HL-60 (cell line): ENCODE measurements at regions not wholly inside any gene's neighbourhood (a gene's known extent, or its start where the extent isn't known, plus 50 kb on each side); places are given as distances from the start of the nearest gene placed in this dataset.

Experiments used
- DNase-seq, 2 experiments: peaks; one replicate each; pipeline ENCODE4 v3.0.0-alpha.2; 2010 to 2020; ENCODE audit warnings: low read depth in 1 of 2, low spot score in 1 of 2
- H3K27ac ChIP-seq: fragments of 250-450 bp; sonication (Bioruptor Pico); replicated peaks from 2 replicates; pipeline ENCODE4 v1.5.1; 2020; ENCODE audit warnings: mild to moderate bottlenecking, moderate library complexity
- H3K27me3 ChIP-seq: fragments of 250-450 bp; sonication (Bioruptor Pico); 2 replicates; pipeline ENCODE4 v1.5.1; 2021; ENCODE audit warnings: mild to moderate bottlenecking, moderate library complexity; ENCODE audit not compliant: insufficient read depth, poor library complexity, severe bottlenecking
- H3K4me3 ChIP-seq: replicated peaks from 2 replicates; pipeline ENCODE4 v1.5.1; 2011; ENCODE audit warnings: mild to moderate bottlenecking, control low read depth, low read length; ENCODE audit not compliant: insufficient read depth
- GABPA ChIP-seq: IDR thresholded peaks from 2 replicates; pipeline ENCODE4 v1.6.1; 2012; ENCODE audit warnings: low read depth
- POLR2AphosphoS5 ChIP-seq: IDR thresholded peaks from 2 replicates; pipeline ENCODE4 v1.6.1; 2012; ENCODE audit warnings: low read depth
- SPI1 ChIP-seq: IDR thresholded peaks from 2 replicates; pipeline ENCODE4 v1.6.1; 2012; ENCODE audit warnings: low read depth, mild to moderate bottlenecking, borderline replicate concordance
- TF ChIP-seq, protein P1 (sequence below): IDR thresholded peaks from one replicate; pipeline ENCODE4 v1.5.1; 2011; ENCODE audit warnings: low read length, control low read depth, inconsistent platforms; ENCODE audit not compliant: insufficient read depth
- TF ChIP-seq, protein P2 (sequence below): IDR thresholded peaks from 2 replicates; pipeline ENCODE4 v1.6.1; 2012; ENCODE audit warnings: low read depth; ENCODE audit not compliant: insufficient replicate concordance

DNA sequence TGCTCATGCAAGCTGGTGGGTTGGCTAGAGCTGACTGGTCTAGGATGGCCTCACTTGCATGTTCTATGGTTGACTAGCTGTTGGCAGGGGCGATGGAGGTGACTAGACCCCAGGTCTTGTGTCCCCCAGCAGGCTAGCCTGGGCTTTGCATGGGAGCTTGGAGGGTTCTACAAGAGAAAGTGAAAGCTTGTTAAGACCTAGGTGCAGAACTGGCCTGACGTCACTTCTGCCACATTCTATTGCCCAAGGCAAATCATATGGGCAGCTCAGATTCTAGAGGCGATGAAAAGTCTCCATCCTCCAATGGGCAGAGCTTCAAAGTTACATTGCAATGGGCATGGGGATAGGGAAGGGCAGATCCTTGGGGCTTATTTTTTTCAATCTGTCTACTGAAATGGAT lies 170.9 kb downstream of the MIAT start:
- H3K4me3 ChIP-seq = no peak overlapping the region
- H3K27ac ChIP-seq = no peak overlapping the region
- TF ChIP-seq POLR2AphosphoS5 (no peak), SPI1 (no peak), GABPA (no peak)
- TF ChIP-seq, protein P1, sequence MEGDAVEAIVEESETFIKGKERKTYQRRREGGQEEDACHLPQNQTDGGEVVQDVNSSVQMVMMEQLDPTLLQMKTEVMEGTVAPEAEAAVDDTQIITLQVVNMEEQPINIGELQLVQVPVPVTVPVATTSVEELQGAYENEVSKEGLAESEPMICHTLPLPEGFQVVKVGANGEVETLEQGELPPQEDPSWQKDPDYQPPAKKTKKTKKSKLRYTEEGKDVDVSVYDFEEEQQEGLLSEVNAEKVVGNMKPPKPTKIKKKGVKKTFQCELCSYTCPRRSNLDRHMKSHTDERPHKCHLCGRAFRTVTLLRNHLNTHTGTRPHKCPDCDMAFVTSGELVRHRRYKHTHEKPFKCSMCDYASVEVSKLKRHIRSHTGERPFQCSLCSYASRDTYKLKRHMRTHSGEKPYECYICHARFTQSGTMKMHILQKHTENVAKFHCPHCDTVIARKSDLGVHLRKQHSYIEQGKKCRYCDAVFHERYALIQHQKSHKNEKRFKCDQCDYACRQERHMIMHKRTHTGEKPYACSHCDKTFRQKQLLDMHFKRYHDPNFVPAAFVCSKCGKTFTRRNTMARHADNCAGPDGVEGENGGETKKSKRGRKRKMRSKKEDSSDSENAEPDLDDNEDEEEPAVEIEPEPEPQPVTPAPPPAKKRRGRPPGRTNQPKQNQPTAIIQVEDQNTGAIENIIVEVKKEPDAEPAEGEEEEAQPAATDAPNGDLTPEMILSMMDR = no peak
- TF ChIP-seq, protein P2, sequence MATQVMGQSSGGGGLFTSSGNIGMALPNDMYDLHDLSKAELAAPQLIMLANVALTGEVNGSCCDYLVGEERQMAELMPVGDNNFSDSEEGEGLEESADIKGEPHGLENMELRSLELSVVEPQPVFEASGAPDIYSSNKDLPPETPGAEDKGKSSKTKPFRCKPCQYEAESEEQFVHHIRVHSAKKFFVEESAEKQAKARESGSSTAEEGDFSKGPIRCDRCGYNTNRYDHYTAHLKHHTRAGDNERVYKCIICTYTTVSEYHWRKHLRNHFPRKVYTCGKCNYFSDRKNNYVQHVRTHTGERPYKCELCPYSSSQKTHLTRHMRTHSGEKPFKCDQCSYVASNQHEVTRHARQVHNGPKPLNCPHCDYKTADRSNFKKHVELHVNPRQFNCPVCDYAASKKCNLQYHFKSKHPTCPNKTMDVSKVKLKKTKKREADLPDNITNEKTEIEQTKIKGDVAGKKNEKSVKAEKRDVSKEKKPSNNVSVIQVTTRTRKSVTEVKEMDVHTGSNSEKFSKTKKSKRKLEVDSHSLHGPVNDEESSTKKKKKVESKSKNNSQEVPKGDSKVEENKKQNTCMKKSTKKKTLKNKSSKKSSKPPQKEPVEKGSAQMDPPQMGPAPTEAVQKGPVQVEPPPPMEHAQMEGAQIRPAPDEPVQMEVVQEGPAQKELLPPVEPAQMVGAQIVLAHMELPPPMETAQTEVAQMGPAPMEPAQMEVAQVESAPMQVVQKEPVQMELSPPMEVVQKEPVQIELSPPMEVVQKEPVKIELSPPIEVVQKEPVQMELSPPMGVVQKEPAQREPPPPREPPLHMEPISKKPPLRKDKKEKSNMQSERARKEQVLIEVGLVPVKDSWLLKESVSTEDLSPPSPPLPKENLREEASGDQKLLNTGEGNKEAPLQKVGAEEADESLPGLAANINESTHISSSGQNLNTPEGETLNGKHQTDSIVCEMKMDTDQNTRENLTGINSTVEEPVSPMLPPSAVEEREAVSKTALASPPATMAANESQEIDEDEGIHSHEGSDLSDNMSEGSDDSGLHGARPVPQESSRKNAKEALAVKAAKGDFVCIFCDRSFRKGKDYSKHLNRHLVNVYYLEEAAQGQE = no peak
- no peak for DNase-seq
- no peaks in the 10 kb centered on the region for H3K27me3 ChIP-seq

DNA sequence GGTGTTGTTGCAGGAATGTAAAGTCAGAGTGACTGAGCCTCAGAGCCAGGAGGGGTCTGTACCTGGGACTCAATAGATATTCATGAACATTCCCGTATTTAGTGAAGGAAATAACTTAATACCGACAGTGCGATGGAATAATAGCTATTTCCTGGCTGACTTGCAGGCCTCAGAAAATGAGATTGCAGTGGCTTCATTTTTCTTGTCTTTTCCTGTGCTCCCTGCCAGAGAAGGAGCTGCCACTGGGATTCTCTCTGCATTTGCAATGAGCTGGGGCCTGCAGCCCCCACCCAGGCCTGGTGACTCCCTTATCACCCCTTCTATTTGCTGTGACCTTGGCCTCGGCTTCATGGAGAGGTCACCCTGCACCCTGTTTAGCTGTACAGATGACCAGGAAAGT lies 173.4 kb downstream of the MIAT start:
- TF ChIP-seq, protein P2 = no peak
- no peak for TF ChIP-seq SPI1
- no peak for TF ChIP-seq POLR2AphosphoS5
- no peak for DNase-seq
- no peaks in the 10 kb centered on the region for H3K27me3 ChIP-seq
- H3K27ac ChIP-seq = no peak overlapping the region
- no peak overlapping the region for H3K4me3 ChIP-seq

DNA sequence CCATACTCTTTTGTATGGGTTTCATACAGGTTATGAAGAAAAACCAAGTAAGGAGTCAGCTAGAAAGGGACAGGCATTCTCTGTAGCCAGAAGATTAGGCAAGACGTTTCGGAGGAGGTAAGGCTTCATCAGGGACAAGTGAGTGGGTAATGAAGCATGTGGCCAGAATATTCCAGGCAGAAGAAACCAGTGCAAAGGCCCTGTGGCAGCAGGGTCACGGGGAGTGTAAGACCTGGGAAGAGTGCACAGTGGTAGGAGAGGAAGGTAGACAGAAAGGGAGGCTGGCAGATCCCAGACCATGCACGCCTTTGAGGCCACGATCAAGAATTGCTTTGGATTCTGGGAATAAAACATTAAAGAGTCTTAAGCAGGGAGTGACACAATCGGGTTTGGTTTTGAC lies 177.6 kb downstream of the MIAT start:
- TF ChIP-seq GABPA (no peak), SPI1 (no peak), POLR2AphosphoS5 (no peak)
- TF ChIP-seq, protein P2 = no peak
- TF ChIP-seq, protein P1 = no peak
- Histone ChIP-seq H3K4me3 (no peak overlapping the region), H3K27ac (no peak overlapping the region), H3K27me3 (no peaks in the 10 kb centered on the region)
- no peak for DNase-seq
